Tibial nerve (tissue), 3 donors: ENCODE measurements at regions not wholly inside any gene's neighbourhood (a gene's known extent, or its start where the extent isn't known, plus 50 kb on each side); places are given as distances from the start of the nearest gene placed in this dataset.

Experiments
- CTCF ChIP-seq, 5 experiments: fragments of 200-600 bp in 3 of 5; fragments of 450-650 bp in 2 of 5; sonication (generic) in 3 of 5; IDR thresholded peaks; one replicate each; pipeline ENCODE4 v1.5.1; 2016 to 2019; ENCODE audit warnings: antibody characterized with exemption in 5 of 5, mild to moderate bottlenecking in 3 of 5, moderate library complexity in 2 of 5
- POLR2A ChIP-seq, 2 donors: fragments of 450-650 bp; IDR thresholded peaks; one replicate each; pipeline ENCODE4 v1.6.1; 2017; ENCODE audit warnings: antibody characterized with exemption in 2 of 2, mild to moderate bottlenecking in 2 of 2, moderate library complexity in 2 of 2

- TF ChIP-seq CTCF (IDR thresholded peaks at IDR 0.05) = no peak
- TF ChIP-seq POLR2A (IDR thresholded peaks at IDR 0.05) = no peak
Observed at GRCh38 chr4:170226288-170226687, 136.5 kb upstream of the AADAT start.
